ENCODE measurements at regions not wholly inside any gene's neighbourhood (a gene's known extent, or its start where the extent isn't known, plus 50 kb on each side); places are given as distances from the start of the nearest gene placed in this dataset.
"Not testable (repeated sequence)": the region's sequence is repeated elsewhere in the genome, so short reads cannot be mapped to it uniquely, and the experiment has no call there.

DNA sequence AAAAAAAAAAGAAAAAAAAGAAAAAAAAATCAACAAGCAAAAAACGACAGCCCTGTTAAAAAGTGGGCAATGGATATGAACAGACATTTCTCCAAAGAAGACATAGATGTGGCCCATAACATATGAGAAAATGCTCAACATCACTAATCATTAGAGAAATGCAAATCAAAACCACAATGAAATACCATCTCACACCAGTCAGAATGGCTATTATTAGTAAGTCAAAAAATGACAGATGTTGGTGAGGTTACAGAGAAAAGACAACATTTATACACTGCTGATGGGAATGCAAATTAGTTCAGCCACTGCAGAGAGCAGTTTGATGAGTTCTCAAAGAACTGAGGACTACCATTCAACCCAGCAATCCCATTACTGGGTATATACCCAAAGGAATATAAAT is 160.3 kb upstream of the IGF1 start:
- TF ChIP-seq CTCF (IDR thresholded peaks at IDR 0.05 in 8 of 11, conservative IDR thresholded peaks at IDR 0.05 in 3 of 11); POLR2AphosphoS5 (IDR thresholded peaks at IDR 0.05): not testable (repeated sequence)
